ENCODE measurements at regions not wholly inside any gene's neighbourhood (a gene's known extent, or its start where the extent isn't known, plus 50 kb on each side); places are given as distances from the start of the nearest gene placed in this dataset.

DNA sequence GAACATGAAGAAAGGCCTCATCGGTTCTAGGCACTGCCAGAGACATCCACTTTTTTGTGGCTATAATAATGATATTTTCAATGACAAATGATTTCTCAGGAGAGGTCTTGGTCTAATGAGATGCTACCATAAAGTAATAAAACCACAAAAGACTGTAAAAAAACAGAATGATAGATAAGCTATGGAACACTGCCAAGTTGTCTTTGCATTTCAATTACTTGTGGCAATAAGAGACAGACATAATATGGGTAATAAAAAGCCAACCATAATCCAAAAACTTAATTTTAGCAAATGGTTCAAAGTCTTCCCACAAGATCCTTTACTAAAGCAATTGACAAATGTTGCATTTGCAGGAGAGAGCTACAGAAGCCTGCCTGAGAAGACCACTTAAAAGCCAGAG lies 292.5 kb downstream of the ATPSCKMT start:
- TF ChIP-seq CTCF (IDR thresholded peaks at IDR 0.05) (no peak), POLR2A (IDR thresholded peaks at IDR 0.05) (no peak)

All from uterus (tissue), 2 donors.